EH (cell line): ENCODE measurements at regions not wholly inside any gene's neighbourhood (a gene's known extent, or its start where the extent isn't known, plus 50 kb on each side); places are given as distances from the start of the nearest gene placed in this dataset.

Source experiments
- DNase-seq: peaks from one replicate; pipeline ENCODE4 v3.0.0-alpha.2; 2015; ENCODE audit warnings: low read depth

GRCh38 chr2:181189951-181190350 is 209.5 kb downstream of the UBE2E3 start:
- DNase-seq, result no peak

GRCh38 chr2:181190711-181191110 is 210.3 kb downstream of the UBE2E3 start:
- peak; percentile 15 for DNase-seq

- DNase-seq, result no peak
Observed at GRCh38 chr2:181193550-181193949, 213.1 kb downstream of the UBE2E3 start.

GRCh38 chr2:181196401-181196800 is 216.0 kb downstream of the UBE2E3 start:
- no peak for DNase-seq

- DNase-seq, result no peak
Observed at GRCh38 chr2:181197140-181197760, 216.8 kb downstream of the UBE2E3 start.

- DNase-seq, result no peak
Observed at GRCh38 chr2:181198183-181198864, 217.9 kb downstream of the UBE2E3 start.

- peak; percentile 95 for DNase-seq
Observed at GRCh38 chr2:181203412-181203811, 223.0 kb downstream of the UBE2E3 start.

GRCh38 chr2:181203916-181204315 is 223.5 kb downstream of the UBE2E3 start:
- peak; percentile 66 for DNase-seq

- DNase-seq, result no peak
Observed at GRCh38 chr2:181218401-181218821, 238.0 kb downstream of the UBE2E3 start.

GRCh38 chr2:181223234-181223633 is 234.0 kb upstream of the ITGA4 start:
- DNase-seq, result no peak

GRCh38 chr2:181224866-181225265 is 232.3 kb upstream of the ITGA4 start:
- DNase-seq, result no peak

GRCh38 chr2:181228661-181229060 is 228.5 kb upstream of the ITGA4 start:
- DNase-seq, result no peak

GRCh38 chr2:181231151-181231550 is 226.0 kb upstream of the ITGA4 start:
- no peak for DNase-seq

- peak; percentile 67 for DNase-seq
Observed at GRCh38 chr2:181231886-181232621, 225.1 kb upstream of the ITGA4 start.

GRCh38 chr2:181234487-181234891 is 222.7 kb upstream of the ITGA4 start:
- DNase-seq, result no peak

- DNase-seq, result no peak
Observed at GRCh38 chr2:181235011-181235410, 222.2 kb upstream of the ITGA4 start.

GRCh38 chr2:181235683-181236459 is 221.3 kb upstream of the ITGA4 start:
- DNase-seq, result no peak

GRCh38 chr2:181239201-181239799 is 217.9 kb upstream of the ITGA4 start:
- DNase-seq, result no peak

GRCh38 chr2:181240844-181241243 is 216.3 kb upstream of the ITGA4 start:
- DNase-seq, result no peak

- no peak for DNase-seq
Observed at GRCh38 chr2:181241366-181241765, 215.8 kb upstream of the ITGA4 start.

- no peak for DNase-seq
Observed at GRCh38 chr2:181241797-181242196, 215.4 kb upstream of the ITGA4 start.

GRCh38 chr2:181242262-181242661 is 214.9 kb upstream of the ITGA4 start:
- no peak for DNase-seq
